OCI-M2 (cell line): ENCODE measurements at regions not wholly inside any gene's neighbourhood (a gene's known extent, or its start where the extent isn't known, plus 50 kb on each side); places are given as distances from the start of the nearest gene placed in this dataset.
A peak's percentile ranks its signal among the peaks of the same experiment; 100 is the strongest.
"Not testable (repeated sequence)": the region's sequence is repeated elsewhere in the genome, so short reads cannot be mapped to it uniquely, and the experiment has no call there.

Experiments
- DNase-seq: peaks from one replicate; lab custom pipeline; 2025; ENCODE audit not compliant: unreplicated experiment; lab: John Stamatoyannopoulos, UW

- no peak for DNase-seq
These were observed 154.8 kb upstream of the MAP2 start for GRCh38 chr2:209269024-209269423.

GRCh38 chr2:209276000-209276399 lies 147.8 kb upstream of the MAP2 start:
- no peak for DNase-seq

GRCh38 chr2:209277444-209277843 lies 146.4 kb upstream of the MAP2 start:
- no peak for DNase-seq

- no peak for DNase-seq
These were observed 125.2 kb upstream of the MAP2 start for GRCh38 chr2:209298601-209299000.

GRCh38 chr2:209299478-209299877 lies 124.4 kb upstream of the MAP2 start:
- not testable (repeated sequence) for DNase-seq

GRCh38 chr2:209300766-209301165 lies 123.1 kb upstream of the MAP2 start:
- not testable (repeated sequence) for DNase-seq

GRCh38 chr2:209305026-209305425 lies 118.8 kb upstream of the MAP2 start:
- DNase-seq: no peak

GRCh38 chr2:209305746-209306196 lies 118.1 kb upstream of the MAP2 start:
- DNase-seq: no peak

GRCh38 chr2:209307161-209308001 lies 116.5 kb upstream of the MAP2 start:
- DNase-seq: no peak

GRCh38 chr2:209308415-209308814 lies 115.4 kb upstream of the MAP2 start:
- no peak for DNase-seq

GRCh38 chr2:209311948-209312347 lies 111.9 kb upstream of the MAP2 start:
- DNase-seq: no peak

GRCh38 chr2:209312450-209312849 lies 111.4 kb upstream of the MAP2 start:
- not testable (repeated sequence) for DNase-seq

GRCh38 chr2:209314653-209315052 lies 109.2 kb upstream of the MAP2 start:
- no peak for DNase-seq

GRCh38 chr2:209316141-209316540 lies 107.7 kb upstream of the MAP2 start:
- no peak for DNase-seq

GRCh38 chr2:209321076-209321475 lies 102.8 kb upstream of the MAP2 start:
- no peak for DNase-seq

- no peak for DNase-seq
These were observed 102.3 kb upstream of the MAP2 start for GRCh38 chr2:209321581-209321980.

GRCh38 chr2:209322041-209322440 lies 101.8 kb upstream of the MAP2 start:
- DNase-seq: no peak

- no peak for DNase-seq
These were observed 100.8 kb upstream of the MAP2 start for GRCh38 chr2:209322905-209323512.

GRCh38 chr2:209323738-209324137 lies 100.1 kb upstream of the MAP2 start:
- no peak for DNase-seq

- DNase-seq: peak; percentile 4
These were observed 99.6 kb upstream of the MAP2 start for GRCh38 chr2:209324281-209324680.

- DNase-seq: no peak
These were observed 92.5 kb upstream of the MAP2 start for GRCh38 chr2:209331291-209331844.
